CD14-positive monocyte (primary cell): ENCODE measurements at regions not wholly inside any gene's neighbourhood (a gene's known extent, or its start where the extent isn't known, plus 50 kb on each side); places are given as distances from the start of the nearest gene placed in this dataset.
"Not testable (repeated sequence)": the region's sequence is repeated elsewhere in the genome, so short reads cannot be mapped to it uniquely, and the experiment has no call there.

Experiments
- DNase-seq, 3 donors: peaks; one replicate each; pipeline ENCODE4 v3.0.0-alpha.2; 2011 to 2022
- H2AFZ ChIP-seq: 2 replicates; pipeline ENCODE4 v1.6.0; 2012; ENCODE audit warnings: mild to moderate bottlenecking, low read depth, low read length, inconsistent platforms; ENCODE audit not compliant: insufficient read depth, poor library complexity, severe bottlenecking
- H3K27ac ChIP-seq, 2 donors: 1 replicate in 1 of 2; 2 replicates in 1 of 2; pipeline ENCODE4 v1.5.1; 2012 to 2013; ENCODE audit warnings: low read length in 2 of 2, control low read depth in 1 of 2, inconsistent platforms in 1 of 2, low read depth in 1 of 2, mild to moderate bottlenecking in 1 of 2
- H3K27me3 ChIP-seq, 2 donors: one replicate each; pipeline versions ENCODE4 v1.6.0 to v1.6.1; 2011 to 2013; ENCODE audit warnings: low read length in 2 of 2; ENCODE audit not compliant: control insufficient read depth in 2 of 2, insufficient read depth in 2 of 2
- H3K36me3 ChIP-seq, 2 donors: replicated peaks in 1 of 2; 1 replicate in 1 of 2; 2 replicates in 1 of 2; pipeline versions ENCODE4 v1.5.1 to v1.6.1; 2012 to 2013; ENCODE audit warnings: low read length in 2 of 2, control low read depth in 1 of 2, inconsistent platforms in 1 of 2, mild to moderate bottlenecking in 1 of 2; ENCODE audit not compliant: insufficient read depth in 2 of 2, control insufficient read depth in 1 of 2
- H3K4me1 ChIP-seq, 2 donors: 1 replicate in 1 of 2; 2 replicates in 1 of 2; pipeline versions ENCODE4 v1.5.1 to v1.6.1; 2012 to 2013; ENCODE audit warnings: low read length in 2 of 2, control low read depth in 1 of 2, inconsistent platforms in 1 of 2, mild to moderate bottlenecking in 1 of 2, moderate library complexity in 1 of 2; ENCODE audit not compliant: insufficient read depth in 2 of 2, control insufficient read depth in 1 of 2
- H3K4me2 ChIP-seq: replicated peaks from 2 replicates; pipeline ENCODE3; 2012; ENCODE audit warnings: low read length, moderate library complexity, mild to moderate bottlenecking; ENCODE audit not compliant: poor library complexity, severe bottlenecking; ENCODE audit errors: extremely low read depth
- H3K4me3 ChIP-seq, 3 experiments: fragments of 200-600 bp in 1 of 3; sonication (generic) in 1 of 3; replicated peaks in 1 of 3; 1 replicate in 2 of 3; 2 replicates in 1 of 3; pipeline ENCODE4 v1.5.1; 2011 to 2013; ENCODE audit warnings: low read length in 3 of 3, mild to moderate bottlenecking in 3 of 3, control low read depth in 2 of 3, low read depth in 2 of 3, inconsistent platforms in 1 of 3, moderate library complexity in 1 of 3
- H3K79me2 ChIP-seq: 2 replicates; pipeline ENCODE4 v1.6.0; 2012; ENCODE audit warnings: mild to moderate bottlenecking, control low read depth, inconsistent platforms, low read length, moderate library complexity; ENCODE audit not compliant: insufficient read depth
- H3K9ac ChIP-seq: 2 replicates; pipeline ENCODE4 v1.6.0; 2017; ENCODE audit warnings: low read length, mild to moderate bottlenecking; ENCODE audit not compliant: insufficient read depth, poor library complexity, severe bottlenecking
- H3K9me3 ChIP-seq, 2 donors: replicated peaks in 1 of 2; 1 replicate in 1 of 2; 2 replicates in 1 of 2; pipeline versions ENCODE4 v1.5.1 to v1.6.1; 2012 to 2013; ENCODE audit warnings: low read length in 2 of 2, control low read depth in 1 of 2; ENCODE audit not compliant: control insufficient read depth in 1 of 2, insufficient read depth in 1 of 2
- H4K20me1 ChIP-seq: 2 replicates; pipeline ENCODE4 v1.6.0; 2012; ENCODE audit warnings: mild to moderate bottlenecking, low read length, control low read depth, moderate library complexity; ENCODE audit not compliant: insufficient read depth
- H3K27ac Mint-ChIP-seq, 7 donors: one replicate each; pipeline ENCODE4 v1.8.0; 2020; ENCODE audit warnings: mild to moderate bottlenecking in 7 of 7, mixed read lengths in 7 of 7, moderate library complexity in 6 of 7, inconsistent platforms in 2 of 7
- H3K27me3 Mint-ChIP-seq, 3 donors: one replicate each; pipeline ENCODE4 v1.8.0; 2021 to 2022; ENCODE audit warnings: low read depth in 3 of 3, mild to moderate bottlenecking in 3 of 3, mixed read lengths in 3 of 3, moderate library complexity in 3 of 3, inconsistent platforms in 1 of 3
- H3K36me3 Mint-ChIP-seq, 2 donors: one replicate each; pipeline ENCODE4 v1.8.0; 2020; ENCODE audit warnings: mixed read lengths in 2 of 2, inconsistent platforms in 1 of 2, mild to moderate bottlenecking in 1 of 2
- H3K4me1 Mint-ChIP-seq: one replicate; pipeline ENCODE4 v1.8.0; 2020; ENCODE audit warnings: mild to moderate bottlenecking, mixed read lengths
- H3K4me3 Mint-ChIP-seq, 2 donors: one replicate each; pipeline ENCODE4 v1.8.0; 2020; ENCODE audit warnings: mild to moderate bottlenecking in 2 of 2, mixed read lengths in 2 of 2, moderate library complexity in 1 of 2
- H3K9me3 Mint-ChIP-seq, 7 donors: one replicate each; pipeline ENCODE4 v1.8.0; 2020 to 2022; ENCODE audit warnings: mixed read lengths in 7 of 7, mild to moderate bottlenecking in 6 of 7, moderate library complexity in 6 of 7, inconsistent platforms in 2 of 7
- WGBS: methylation state at CpG from one replicate; pipeline ENCODE4 v1.1.5; 2013; ENCODE audit warnings: missing lambda C conversion rate; ENCODE audit not compliant: insufficient coverage; 5-methylcytosine and 5-hydroxymethylcytosine counted together
- intact Hi-C, 2 donors: fragments of 100-400 bp; cut with micrococcal nuclease; formaldehyde crosslinking; loops; one replicate each; pipeline versions ENCODE4 v1.15.0 to v1.15.1; 2023
- TF ChIP-seq, protein P1 (sequence below): fragments of 200-600 bp; IDR thresholded peaks from one replicate; pipeline ENCODE4 v1.8.0; 2022; ENCODE audit warnings: antibody characterized with exemption, mild to moderate bottlenecking

DNA sequence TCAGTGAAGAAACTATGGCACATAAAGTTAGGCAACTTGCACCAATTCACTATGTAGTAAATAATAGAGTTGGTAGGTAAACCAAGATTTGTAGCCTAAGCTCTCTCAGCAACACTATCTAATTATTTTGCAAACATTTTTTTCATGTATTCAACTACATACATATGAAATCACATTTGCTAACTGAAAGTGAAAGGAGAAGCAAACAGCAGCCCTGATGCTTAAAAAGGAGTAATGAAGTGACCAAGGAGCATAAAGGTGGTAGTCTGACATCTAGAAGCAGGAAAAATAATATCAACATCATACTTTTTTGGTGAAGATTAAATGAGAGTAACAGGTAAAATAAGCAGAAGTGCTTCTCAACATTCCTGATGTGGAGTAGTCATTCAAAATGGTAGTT, 603.7 kb downstream of the GRXCR1 start:
- no peak overlapping the region for H3K4me2 ChIP-seq
- H3K9me3 Mint-ChIP-seq: peaks cover 0 to 4% (median under 1%) of the 10 kb centered on the region in 7 donors

DNA sequence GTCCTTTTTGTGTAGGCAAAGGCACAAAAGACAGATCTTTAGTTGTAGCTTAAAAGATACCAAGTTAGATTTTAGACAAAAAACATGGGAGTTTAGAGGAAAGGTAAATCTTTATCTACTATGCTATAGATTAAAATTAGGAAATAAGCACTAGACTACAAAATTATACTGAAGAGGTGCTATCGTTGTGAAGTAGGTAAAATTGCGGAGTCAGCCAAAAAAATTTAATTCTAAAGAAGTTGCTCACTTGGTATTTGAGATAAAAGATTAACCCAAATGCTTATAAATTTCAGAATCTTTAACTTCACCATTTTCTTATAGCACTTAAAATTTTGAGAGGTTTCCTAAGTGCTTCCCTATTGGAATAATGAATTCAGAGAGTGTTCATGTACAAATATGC, 604.1 kb downstream of the GRXCR1 start:
- no peak overlapping the region for H3K9ac ChIP-seq
- H2AFZ ChIP-seq: no peak overlapping the region
- Mint-ChIP-seq H3K27ac (no peak overlapping the region), H3K36me3 (no peaks in the 10 kb centered on the region), H3K9me3 (peaks cover 0 to 3% (median 0%) of the 10 kb centered on the region in 7 donors), H3K4me1 (no peaks in the 10 kb centered on the region), H3K4me3 (no peak overlapping the region), H3K27me3 (peaks cover 0 to 2% (median 0%) of the 10 kb centered on the region in 3 donors)
- TF ChIP-seq, protein P1, sequence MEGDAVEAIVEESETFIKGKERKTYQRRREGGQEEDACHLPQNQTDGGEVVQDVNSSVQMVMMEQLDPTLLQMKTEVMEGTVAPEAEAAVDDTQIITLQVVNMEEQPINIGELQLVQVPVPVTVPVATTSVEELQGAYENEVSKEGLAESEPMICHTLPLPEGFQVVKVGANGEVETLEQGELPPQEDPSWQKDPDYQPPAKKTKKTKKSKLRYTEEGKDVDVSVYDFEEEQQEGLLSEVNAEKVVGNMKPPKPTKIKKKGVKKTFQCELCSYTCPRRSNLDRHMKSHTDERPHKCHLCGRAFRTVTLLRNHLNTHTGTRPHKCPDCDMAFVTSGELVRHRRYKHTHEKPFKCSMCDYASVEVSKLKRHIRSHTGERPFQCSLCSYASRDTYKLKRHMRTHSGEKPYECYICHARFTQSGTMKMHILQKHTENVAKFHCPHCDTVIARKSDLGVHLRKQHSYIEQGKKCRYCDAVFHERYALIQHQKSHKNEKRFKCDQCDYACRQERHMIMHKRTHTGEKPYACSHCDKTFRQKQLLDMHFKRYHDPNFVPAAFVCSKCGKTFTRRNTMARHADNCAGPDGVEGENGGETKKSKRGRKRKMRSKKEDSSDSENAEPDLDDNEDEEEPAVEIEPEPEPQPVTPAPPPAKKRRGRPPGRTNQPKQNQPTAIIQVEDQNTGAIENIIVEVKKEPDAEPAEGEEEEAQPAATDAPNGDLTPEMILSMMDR: no peak
- no peaks in the 10 kb centered on the region for H3K36me3 ChIP-seq
- H3K4me2 ChIP-seq: no peak overlapping the region
- DNase-seq: no peak
- WGBS: no CpG with 5 or more reads among the region's 2 CpGs
- H3K79me2 ChIP-seq: no peaks in the 10 kb centered on the region
- H3K4me3 ChIP-seq: no peak overlapping the region
- no peaks in the 10 kb centered on the region for H4K20me1 ChIP-seq
- no peaks in the 10 kb centered on the region for H3K27me3 ChIP-seq
- H3K4me1 ChIP-seq: no peaks in the 10 kb centered on the region
- no peak overlapping the region for H3K27ac ChIP-seq
- intact Hi-C loops: no loop called here
- H3K9me3 ChIP-seq: no peaks in the 10 kb centered on the region

More for the DNA sequence above, 603.7 kb downstream of the GRXCR1 start:
- no peaks in the 10 kb centered on the region for H3K79me2 ChIP-seq
- peaks cover 0 to 2% of the 10 kb centered on the region in 2 donors for H3K9me3 ChIP-seq
- no peaks in the 10 kb centered on the region for H3K27me3 ChIP-seq
- no peaks in the 10 kb centered on the region for H4K20me1 ChIP-seq
- H3K27ac Mint-ChIP-seq: no peak overlapping the region
- no peak overlapping the region for H3K4me3 Mint-ChIP-seq
- no peak overlapping the region for H3K27ac ChIP-seq
- H3K4me3 ChIP-seq: no peak overlapping the region
- intact Hi-C loops: no loop called here
- H2AFZ ChIP-seq: no peak overlapping the region
- no peaks in the 10 kb centered on the region for H3K36me3 Mint-ChIP-seq
- TF ChIP-seq, protein P1: no peak
- no peaks in the 10 kb centered on the region for H3K36me3 ChIP-seq
- DNase-seq: no peak
- no peaks in the 10 kb centered on the region for H3K4me1 ChIP-seq
- H3K9ac ChIP-seq: no peak overlapping the region
- H3K27me3 Mint-ChIP-seq: peaks cover 0 to 2% (median 0%) of the 10 kb centered on the region in 3 donors
- no peaks in the 10 kb centered on the region for H3K4me1 Mint-ChIP-seq

GRCh38 chr4:43505823-43506222, 613.3 kb downstream of the GRXCR1 start:
- H3K4me3 Mint-ChIP-seq, H3K79me2 ChIP-seq, H3K4me1 Mint-ChIP-seq, H3K4me1 ChIP-seq, H3K4me2 ChIP-seq, intact Hi-C loops, H3K27ac Mint-ChIP-seq, DNase-seq, H3K36me3 Mint-ChIP-seq, H3K27me3 ChIP-seq, H4K20me1 ChIP-seq, H3K27ac ChIP-seq, H2AFZ ChIP-seq, H3K4me3 ChIP-seq, H3K36me3 ChIP-seq, H3K9ac ChIP-seq, H3K27me3 Mint-ChIP-seq: not testable (repeated sequence)
- peaks cover 3 to 14% (median 8%) of the 10 kb centered on the region in 7 donors for H3K9me3 Mint-ChIP-seq
- H3K9me3 ChIP-seq: peaks cover 0 to 16% of the 10 kb centered on the region in 2 donors
- 97% methylated on average over 6 of the region's 13 CpGs for WGBS
